Stimulated activated naive CD4-positive, alpha-beta T cell treated with Interleukin-2 at 50 U/mL for 16 hours (primary cell): ENCODE measurements at regions not wholly inside any gene's neighbourhood (a gene's known extent, or its start where the extent isn't known, plus 50 kb on each side); places are given as distances from the start of the nearest gene placed in this dataset.

Experiments
- DNase-seq: peaks from one replicate; lab custom pipeline; 2025; lab: John Stamatoyannopoulos, UW

- no peak for DNase-seq
Observed at GRCh38 chr6:16078064-16078463, 50.8 kb upstream of the MYLIP start.

GRCh38 chr6:16069671-16070070 is 59.2 kb upstream of the MYLIP start:
- DNase-seq = no peak

DNA sequence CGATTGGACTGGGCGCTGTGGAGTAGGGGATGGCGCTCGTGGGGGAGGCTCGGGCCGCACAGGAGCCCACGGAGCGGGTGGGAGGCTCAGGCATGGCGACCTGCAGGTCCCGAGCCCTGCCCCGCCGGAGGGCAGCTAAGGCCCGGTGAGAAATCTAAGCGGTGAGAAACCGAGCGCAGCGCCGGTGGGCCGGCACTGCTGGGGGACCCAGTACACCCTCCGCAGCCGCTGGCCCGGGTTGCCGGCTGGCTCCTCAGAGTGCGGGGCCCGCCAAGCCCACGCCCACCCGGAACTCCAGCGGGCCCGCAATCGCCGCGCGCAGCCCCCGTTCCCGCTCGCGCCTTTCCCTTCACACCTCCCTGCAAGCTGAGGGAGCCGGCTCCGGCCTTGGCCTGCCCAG is 59.7 kb upstream of the MYLIP start:
- no peak for DNase-seq

GRCh38 chr6:16067568-16067967 is 61.3 kb upstream of the MYLIP start:
- DNase-seq = no peak

DNA sequence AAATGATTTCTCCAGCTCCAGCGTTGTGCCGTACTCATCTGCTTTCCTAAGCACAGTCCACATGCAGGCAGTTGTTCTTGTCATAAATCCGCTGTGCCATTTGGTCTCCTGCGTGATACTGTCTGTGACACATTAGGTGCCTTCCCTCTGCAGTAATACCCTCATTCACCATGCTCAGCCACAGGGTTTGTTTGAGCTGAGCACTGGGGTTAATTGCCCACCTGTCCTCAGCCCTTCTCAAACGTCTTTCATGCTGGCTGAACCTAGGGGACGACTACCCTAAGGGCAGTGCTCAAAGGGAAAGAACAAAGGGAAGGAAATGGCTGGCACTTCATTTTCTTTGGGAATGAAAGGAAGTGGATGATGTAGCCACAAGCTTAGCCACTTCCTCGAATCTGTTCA is 64.2 kb upstream of the MYLIP start:
- no peak for DNase-seq

GRCh38 chr6:16063580-16063979 is 65.3 kb upstream of the MYLIP start:
- no peak for DNase-seq

DNA sequence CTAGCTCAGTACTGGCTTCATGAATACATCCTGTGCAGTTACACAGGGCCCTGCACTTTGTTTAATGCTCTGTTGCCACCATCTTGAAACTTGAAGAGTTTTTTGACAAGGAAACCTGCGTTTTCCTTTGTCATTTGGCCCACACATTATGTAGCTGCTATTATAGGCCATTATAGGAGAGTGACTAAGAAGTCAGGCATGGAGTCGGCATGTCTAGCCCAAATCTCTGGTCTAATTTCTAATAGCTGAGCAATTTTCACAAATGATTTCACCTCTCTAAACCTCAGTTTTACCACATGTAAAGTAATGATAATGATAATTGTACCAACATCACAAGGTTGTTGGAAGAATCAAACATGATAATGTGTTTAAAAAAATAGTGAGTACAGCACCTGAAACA is 67.1 kb upstream of the MYLIP start:
- no peak for DNase-seq

DNA sequence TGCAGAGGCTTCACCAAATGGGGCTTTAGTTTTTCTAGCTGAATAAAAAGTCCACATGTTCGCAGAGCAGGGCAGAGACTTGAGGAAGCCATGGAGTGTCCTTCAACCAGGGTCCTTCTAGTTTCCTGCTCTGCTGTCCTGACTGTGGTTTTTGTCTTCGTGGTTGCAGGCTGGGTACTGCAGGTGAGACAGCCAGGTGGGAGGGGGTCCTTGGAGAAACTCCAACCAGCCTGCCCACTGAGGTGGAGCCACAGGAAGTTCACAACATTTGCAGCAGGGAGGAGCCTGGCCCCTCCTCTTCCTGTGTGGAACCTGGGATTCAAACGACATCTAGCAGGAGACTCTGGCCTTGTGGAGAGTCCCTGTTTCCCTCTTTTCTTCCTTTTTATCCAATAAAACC is 68.8 kb upstream of the MYLIP start:
- no peak for DNase-seq

DNA sequence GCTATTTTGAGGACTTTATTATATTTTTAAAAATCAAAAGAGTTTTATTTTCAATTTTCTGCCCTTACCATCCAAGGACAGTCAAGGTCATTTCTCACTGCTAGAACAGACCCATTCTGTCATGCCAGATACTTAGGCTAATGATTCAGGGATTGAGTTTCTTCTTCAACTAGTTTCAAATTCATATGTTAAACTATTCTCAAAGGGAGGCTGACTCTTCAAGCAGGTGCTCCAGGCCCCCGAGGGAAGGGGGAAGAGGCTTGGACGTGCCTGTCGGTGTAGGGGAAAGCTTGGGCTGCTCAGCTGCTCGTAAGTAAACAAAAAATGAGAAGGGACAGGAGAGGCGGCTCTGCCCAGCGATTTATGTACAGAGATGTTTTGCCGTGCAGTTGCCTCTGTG is 69.4 kb upstream of the MYLIP start:
- DNase-seq = no peak

DNA sequence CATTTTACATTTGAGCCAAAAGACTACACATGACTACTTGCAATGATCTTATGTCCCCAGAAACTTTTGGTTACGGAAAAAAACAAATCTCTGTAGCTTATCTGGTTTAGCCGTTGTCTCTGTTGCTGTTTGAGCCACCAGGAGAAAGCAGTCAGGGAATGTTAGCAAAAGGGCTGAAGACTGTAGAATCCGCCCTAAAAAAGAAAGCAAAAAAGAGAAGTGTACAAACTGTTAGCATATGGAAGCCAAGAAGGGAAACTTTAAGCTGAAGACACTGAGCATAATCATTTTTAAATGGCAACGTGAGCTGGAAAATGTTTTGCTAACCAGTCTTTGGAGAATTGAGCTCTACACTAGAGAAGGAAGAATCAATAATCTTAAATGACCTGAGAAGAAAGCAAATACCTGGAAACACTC is 69.9 kb upstream of the MYLIP start:
- DNase-seq = no peak

DNA sequence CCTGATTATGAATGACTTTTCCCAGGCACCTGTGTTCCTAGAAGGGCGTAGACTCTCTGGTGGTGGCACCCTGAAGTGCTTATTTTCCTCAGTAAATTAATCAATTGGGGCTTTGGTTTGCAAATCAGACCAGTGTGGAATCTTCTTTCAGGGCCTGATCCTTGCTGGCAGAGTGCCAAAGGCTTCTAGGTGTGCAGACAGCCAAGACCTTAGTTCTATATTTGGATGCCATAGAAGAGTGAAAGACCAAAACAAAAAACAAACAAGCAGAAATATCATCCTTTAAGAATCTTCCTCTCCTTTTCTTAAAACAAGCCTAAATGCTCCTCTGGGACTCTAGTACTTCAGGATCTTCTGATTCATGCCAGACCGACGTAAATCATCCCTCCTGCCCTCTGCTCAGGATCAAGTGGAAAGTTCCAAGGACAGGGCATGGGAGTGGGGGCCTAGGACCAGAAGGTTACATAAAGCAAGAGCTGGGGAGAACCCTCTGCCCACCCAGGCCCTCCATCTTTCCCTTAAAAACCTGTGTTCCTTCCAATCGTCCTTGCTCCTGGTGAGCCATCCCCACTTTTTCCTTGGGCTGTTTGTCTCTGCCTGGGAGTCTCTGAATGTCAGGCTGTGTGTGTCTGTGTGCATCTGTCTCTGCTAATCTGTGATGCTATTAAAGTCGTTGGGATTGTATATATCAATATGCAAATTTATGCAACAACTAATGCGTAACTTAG is 70.5 kb upstream of the MYLIP start:
- no peak for DNase-seq

DNA sequence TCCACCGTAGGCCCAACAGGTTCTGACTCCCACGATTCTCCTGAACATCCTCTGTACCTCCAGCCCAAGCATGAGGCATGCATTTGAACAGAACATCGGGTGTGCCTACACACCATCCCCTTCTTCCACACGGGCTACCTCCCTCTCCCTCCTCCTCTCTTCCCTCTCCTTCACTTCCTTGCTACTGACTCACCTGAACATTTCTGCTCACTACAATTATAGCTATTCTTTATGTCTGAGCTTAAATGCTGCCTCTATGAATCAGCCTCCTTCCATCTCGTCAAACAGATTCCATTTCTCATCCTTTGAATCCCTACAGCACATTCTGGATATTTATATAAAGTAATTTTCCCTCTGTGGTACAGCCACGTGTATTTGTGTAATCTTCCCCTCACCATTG is 71.4 kb upstream of the MYLIP start:
- DNase-seq = no peak

- DNase-seq = no peak
Observed at GRCh38 chr6:16056263-16056870, 72.5 kb upstream of the MYLIP start.

GRCh38 chr6:16055852-16056251 is 73.0 kb upstream of the MYLIP start:
- DNase-seq = no peak

GRCh38 chr6:16049168-16049567 is 79.7 kb upstream of the MYLIP start:
- no peak for DNase-seq

DNA sequence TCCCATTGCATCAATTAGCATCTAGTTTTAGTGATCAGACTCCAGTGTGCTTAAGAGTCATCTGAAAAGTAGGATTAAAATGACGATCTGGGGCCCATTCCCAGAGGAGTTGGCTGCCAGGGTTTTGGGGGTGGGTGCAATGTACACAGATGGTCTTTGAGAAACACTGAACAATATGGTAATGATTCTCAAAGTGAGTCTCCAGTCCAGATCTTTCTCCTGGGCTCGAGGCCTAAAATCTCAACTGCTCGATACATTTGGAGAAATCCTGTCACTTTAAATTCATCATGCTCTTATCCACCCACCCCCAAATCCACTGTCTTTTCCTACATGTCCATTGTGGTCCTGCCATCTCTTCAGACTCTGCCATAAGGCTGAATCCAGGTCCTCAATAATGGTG is 80.7 kb upstream of the MYLIP start:
- no peak for DNase-seq

GRCh38 chr6:16047435-16047990 is 81.4 kb upstream of the MYLIP start:
- DNase-seq = no peak

DNA sequence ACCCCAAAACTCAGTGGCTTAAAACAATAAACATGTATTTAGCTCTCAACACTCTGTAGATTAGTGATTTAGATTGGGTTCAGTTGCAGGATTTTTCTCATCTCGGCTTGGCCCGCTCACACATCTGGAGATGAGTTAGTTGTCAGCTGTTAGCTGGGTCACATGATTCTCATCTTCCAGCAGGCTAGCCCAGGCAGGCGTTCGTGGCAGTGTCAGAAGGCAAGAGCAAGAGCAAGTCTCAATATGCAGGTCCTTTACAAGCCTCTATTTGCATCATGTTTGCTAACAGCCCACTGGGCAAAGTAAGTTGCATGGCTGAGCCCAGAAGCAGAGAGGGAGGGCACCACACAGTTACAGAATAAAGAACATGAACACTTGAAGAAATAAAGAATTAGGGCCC is 83.6 kb upstream of the MYLIP start:
- no peak for DNase-seq

DNA sequence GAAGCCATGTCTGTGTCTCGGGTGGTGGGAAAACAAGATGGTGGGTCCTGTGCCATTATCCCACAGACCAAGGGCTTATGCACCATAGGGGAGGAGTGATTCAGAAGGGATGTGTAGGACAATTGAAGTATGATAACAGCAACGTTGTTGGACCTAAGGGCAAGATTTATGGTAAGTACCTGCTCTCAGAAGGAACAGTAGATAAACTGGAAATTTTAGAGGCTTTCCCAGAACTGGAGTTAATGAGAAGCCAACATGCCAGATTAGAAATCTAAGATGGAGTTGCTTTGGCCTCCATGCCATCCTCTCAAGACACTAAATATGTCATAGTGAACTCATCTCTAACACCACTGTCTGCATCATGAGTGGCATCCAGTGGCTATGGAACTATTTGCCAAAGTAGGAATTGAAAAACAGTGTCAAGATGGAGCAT is 84.7 kb upstream of the MYLIP start:
- DNase-seq = no peak

DNA sequence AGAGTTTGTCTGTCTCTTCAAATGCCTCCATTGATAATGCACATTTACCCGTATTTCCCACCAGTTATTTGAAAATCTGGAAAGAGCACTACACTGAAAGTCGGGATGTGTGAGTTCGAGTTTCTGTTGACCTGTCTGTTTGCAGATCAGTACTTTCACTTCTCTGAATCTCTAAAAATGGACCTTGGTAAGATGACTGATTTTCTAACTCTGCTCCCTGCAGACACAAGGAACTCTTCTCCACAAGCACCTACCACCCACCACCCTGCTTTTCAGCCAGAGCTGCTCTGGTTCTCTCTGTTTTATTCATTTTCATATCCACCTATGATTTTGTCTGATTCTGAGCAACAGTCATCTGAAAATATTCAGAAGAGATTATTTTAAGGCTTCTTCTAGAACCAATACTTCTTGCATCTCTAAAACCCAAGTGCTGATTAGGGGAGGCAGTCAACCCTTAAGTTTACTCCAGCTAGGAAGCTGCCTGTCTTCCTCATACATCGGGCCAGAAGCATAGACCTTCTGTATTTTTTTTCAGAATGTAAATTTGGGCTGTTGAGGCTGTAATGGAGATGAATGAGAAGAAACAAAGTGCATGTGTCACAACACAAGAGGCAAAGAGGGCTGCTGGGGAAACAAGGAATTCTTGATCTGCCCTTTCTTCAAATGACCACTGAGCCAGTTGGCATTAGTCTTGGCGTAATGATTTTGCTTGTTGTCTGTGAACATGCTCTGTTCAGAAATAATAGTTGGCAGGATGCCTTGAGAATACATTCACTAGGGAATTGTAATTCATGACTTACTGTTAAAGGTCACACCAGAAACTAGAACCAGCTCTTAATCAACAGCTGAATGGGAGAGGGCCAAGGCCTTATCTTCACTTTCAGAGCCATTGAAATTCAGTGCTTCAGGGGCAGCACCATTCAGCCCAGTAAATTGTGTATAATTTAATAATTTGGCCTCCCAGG is 85.4 kb upstream of the MYLIP start:
- no peak for DNase-seq

DNA sequence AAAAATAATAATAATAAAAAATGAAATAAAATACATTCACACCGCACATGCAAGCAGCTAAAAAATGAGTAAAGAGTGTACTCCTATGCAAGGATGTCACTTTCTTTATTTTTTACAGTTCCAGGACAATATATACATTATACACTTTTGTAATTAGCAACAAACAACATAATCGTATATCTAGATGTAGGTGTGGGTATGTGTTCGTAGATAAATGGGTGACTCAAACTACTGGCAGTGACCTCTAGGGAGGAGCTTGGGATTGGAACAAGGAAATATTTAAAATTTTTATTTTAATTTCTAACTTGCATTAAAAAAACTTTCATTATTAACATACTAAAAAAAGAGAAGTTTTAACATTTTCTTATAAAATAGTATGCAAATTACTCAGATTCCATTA is 86.1 kb upstream of the MYLIP start:
- DNase-seq = no peak

- DNase-seq = no peak
Observed at GRCh38 chr6:16041327-16041726, 87.6 kb upstream of the MYLIP start.

- DNase-seq = no peak
Observed at GRCh38 chr6:16040628-16040974, 88.3 kb upstream of the MYLIP start.
